ENCODE measurements at regions not wholly inside any gene's neighbourhood (a gene's known extent, or its start where the extent isn't known, plus 50 kb on each side); places are given as distances from the start of the nearest gene placed in this dataset.
"Not testable (repeated sequence)": the region's sequence is repeated elsewhere in the genome, so short reads cannot be mapped to it uniquely, and the experiment has no call there.

GRCh38 chr4:147102596-147102995, 156.9 kb upstream of the TTC29 start:
- DNase-seq (ENCODE audit: low spot score) = no peak

GRCh38 chr4:147103403-147103946, 157.8 kb upstream of the TTC29 start:
- DNase-seq (ENCODE audit: low spot score) = no peak

GRCh38 chr4:147104768-147105167, 159.1 kb upstream of the TTC29 start:
- no peak for DNase-seq (ENCODE audit: low spot score)

GRCh38 chr4:147108409-147108808, 162.7 kb upstream of the TTC29 start:
- no peak for DNase-seq (ENCODE audit: low spot score)

- no peak for DNase-seq (ENCODE audit: low spot score)
Observed at GRCh38 chr4:147109800-147110199, 164.1 kb upstream of the TTC29 start.

GRCh38 chr4:147110473-147111367, 165.1 kb upstream of the TTC29 start:
- no peak for DNase-seq (ENCODE audit: low spot score)

GRCh38 chr4:147112196-147112595, 166.5 kb upstream of the TTC29 start:
- DNase-seq (ENCODE audit: low spot score) = not testable (repeated sequence)

GRCh38 chr4:147117431-147117830, 171.8 kb upstream of the TTC29 start:
- no peak for DNase-seq (ENCODE audit: low spot score)

GRCh38 chr4:147118528-147118927, 172.9 kb upstream of the TTC29 start:
- DNase-seq (ENCODE audit: low spot score) = no peak

GRCh38 chr4:147122685-147123084, 177.0 kb upstream of the TTC29 start:
- DNase-seq (ENCODE audit: low spot score) = no peak

- DNase-seq (ENCODE audit: low spot score) = no peak
Observed at GRCh38 chr4:147123146-147123545, 177.5 kb upstream of the TTC29 start.

- DNase-seq (ENCODE audit: low spot score) = no peak
Observed at GRCh38 chr4:147128787-147129186, 183.1 kb upstream of the TTC29 start.

GRCh38 chr4:147129687-147130086, 184.0 kb upstream of the TTC29 start:
- DNase-seq (ENCODE audit: low spot score) = no peak

- no peak for DNase-seq (ENCODE audit: low spot score)
Observed at GRCh38 chr4:147134536-147135210, 189.0 kb upstream of the TTC29 start.

GRCh38 chr4:147136310-147136709, 190.6 kb upstream of the TTC29 start:
- no peak for DNase-seq (ENCODE audit: low spot score)

- no peak for DNase-seq (ENCODE audit: low spot score)
Observed at GRCh38 chr4:147136751-147137150, 191.1 kb upstream of the TTC29 start.

- no peak for DNase-seq (ENCODE audit: low spot score)
Observed at GRCh38 chr4:147137280-147137679, 191.6 kb upstream of the TTC29 start.

GRCh38 chr4:147138171-147138570, 192.5 kb upstream of the TTC29 start:
- DNase-seq (ENCODE audit: low spot score) = no peak

GRCh38 chr4:147139455-147140198, 194.0 kb upstream of the TTC29 start:
- DNase-seq (ENCODE audit: low spot score) = no peak

GRCh38 chr4:147151763-147152162, 206.1 kb upstream of the TTC29 start:
- DNase-seq (ENCODE audit: low spot score) = no peak

GRCh38 chr4:147157860-147158701, 212.4 kb upstream of the TTC29 start:
- peak; percentile 16 for DNase-seq (ENCODE audit: low spot score)
